ENCODE measurements at regions not wholly inside any gene's neighbourhood (a gene's known extent, or its start where the extent isn't known, plus 50 kb on each side); places are given as distances from the start of the nearest gene placed in this dataset.

GRCh38 chrX:69050051-69050765 is 115.0 kb downstream of the PJA1 start:
- TF ChIP-seq CTCF (IDR thresholded peaks at IDR 0.05; ENCODE audit: insufficient read depth, low read length): no peak
- TF ChIP-seq GABPA (IDR thresholded peaks at IDR 0.05; ENCODE audit: low read depth): no peak

Measured in HL-60 (cell line).